Right renal pelvis (tissue), 4 donors: ENCODE measurements at regions not wholly inside any gene's neighbourhood (a gene's known extent, or its start where the extent isn't known, plus 50 kb on each side); places are given as distances from the start of the nearest gene placed in this dataset.
"Not testable (repeated sequence)": the region's sequence is repeated elsewhere in the genome, so short reads cannot be mapped to it uniquely, and the experiment has no call there.

Experiments
- DNase-seq, 4 donors: peaks; one replicate each; pipeline ENCODE4 v3.0.0-alpha.2; 2013; ENCODE audit warnings: low read depth in 4 of 4, low spot score in 3 of 4, missing footprints in 1 of 4

GRCh38 chr1:222189218-222189617 lies 358.7 kb downstream of the HHIPL2 start:
- DNase-seq: no peak

- DNase-seq: no peak
These were observed 360.2 kb downstream of the HHIPL2 start for GRCh38 chr1:222187566-222188332.

GRCh38 chr1:222182641-222183040 lies 365.3 kb downstream of the HHIPL2 start:
- DNase-seq: no peak

- DNase-seq: no peak
These were observed 366.7 kb downstream of the HHIPL2 start for GRCh38 chr1:222181191-222181590.

GRCh38 chr1:222177496-222177895 lies 370.4 kb downstream of the HHIPL2 start:
- DNase-seq: not testable (repeated sequence)

GRCh38 chr1:222171005-222171404 lies 376.9 kb downstream of the HHIPL2 start:
- no peak for DNase-seq

GRCh38 chr1:222168621-222169020 lies 379.3 kb downstream of the HHIPL2 start:
- no peak for DNase-seq

GRCh38 chr1:222167896-222168295 lies 380.0 kb downstream of the HHIPL2 start:
- no peak for DNase-seq

- DNase-seq: no peak
These were observed 380.8 kb downstream of the HHIPL2 start for GRCh38 chr1:222167111-222167510.

- DNase-seq: no peak
These were observed 382.3 kb downstream of the HHIPL2 start for GRCh38 chr1:222165629-222166028.

GRCh38 chr1:222163895-222164294 lies 384.0 kb downstream of the HHIPL2 start:
- DNase-seq: no peak

GRCh38 chr1:222161676-222162075 lies 386.2 kb downstream of the HHIPL2 start:
- DNase-seq: no peak

- DNase-seq: no peak
These were observed 390.3 kb downstream of the HHIPL2 start for GRCh38 chr1:222157612-222158011.

GRCh38 chr1:222140206-222140605 lies 398.3 kb upstream of the DUSP10 start:
- no peak for DNase-seq

GRCh38 chr1:222138095-222138494 lies 396.2 kb upstream of the DUSP10 start:
- DNase-seq: no peak

GRCh38 chr1:222136869-222137268 lies 395.0 kb upstream of the DUSP10 start:
- no peak for DNase-seq

- DNase-seq: no peak
These were observed 387.2 kb upstream of the DUSP10 start for GRCh38 chr1:222129041-222129440.

- DNase-seq: no peak
These were observed 385.8 kb upstream of the DUSP10 start for GRCh38 chr1:222127526-222128152.

GRCh38 chr1:222127096-222127495 lies 385.2 kb upstream of the DUSP10 start:
- no peak for DNase-seq

GRCh38 chr1:222126052-222126451 lies 384.2 kb upstream of the DUSP10 start:
- no peak for DNase-seq

- DNase-seq: no peak
These were observed 382.7 kb upstream of the DUSP10 start for GRCh38 chr1:222124602-222125001.

- DNase-seq: no peak
These were observed 381.2 kb upstream of the DUSP10 start for GRCh38 chr1:222123111-222123510.
